Transverse colon (tissue), 4 donors: ENCODE measurements at regions not wholly inside any gene's neighbourhood (a gene's known extent, or its start where the extent isn't known, plus 50 kb on each side); places are given as distances from the start of the nearest gene placed in this dataset.

Experiments used
- DNase-seq: peaks from one replicate; pipeline ENCODE4 v3.0.0-alpha.2; 2019
- H3K27ac ChIP-seq, 4 donors: fragments of 200-600 bp; sonication (generic); 2 replicates each; pipeline ENCODE4 v1.5.1; 2016 to 2018; ENCODE audit warnings: inconsistent platforms in 4 of 4
- H3K27me3 ChIP-seq: fragments of 200-600 bp; sonication (generic); 2 replicates; pipeline ENCODE4 v1.5.1; 2017; ENCODE audit warnings: inconsistent platforms
- H3K36me3 ChIP-seq, 4 donors: fragments of 200-600 bp; sonication (generic); 2 replicates each; pipeline ENCODE4 v1.5.1; 2017 to 2019; ENCODE audit warnings: inconsistent platforms in 4 of 4
- H3K4me1 ChIP-seq, 4 donors: fragments of 200-600 bp; sonication (generic); 2 replicates each; pipeline ENCODE4 v1.5.1; 2017 to 2020; ENCODE audit warnings: inconsistent platforms in 4 of 4
- H3K4me3 ChIP-seq, 4 donors: fragments of 200-600 bp; sonication (generic); 1 replicate in 1 of 4; 2 replicates in 3 of 4; pipeline versions ENCODE4 v1.5.1 to v1.6.1; 2017 to 2019; ENCODE audit warnings: inconsistent platforms in 4 of 4
- H3K9me3 ChIP-seq, 2 donors: fragments of 200-600 bp; sonication (generic); 2 replicates each; pipeline ENCODE4 v1.5.1; 2017 to 2019; ENCODE audit warnings: inconsistent platforms in 2 of 2
- CTCF ChIP-seq, 5 experiments: fragments of 200-600 bp in 3 of 5; fragments of 450-650 bp in 2 of 5; sonication (generic) in 3 of 5; IDR thresholded peaks; 1 replicate in 2 of 5; 2 replicates in 3 of 5; pipeline ENCODE4 v1.5.1; 2016 to 2017; ENCODE audit warnings: antibody characterized with exemption in 5 of 5, inconsistent platforms in 3 of 5, mild to moderate bottlenecking in 2 of 5, moderate library complexity in 1 of 5
- EP300 ChIP-seq: sonication (generic); formaldehyde crosslinking; IDR thresholded peaks from one replicate; pipeline ENCODE4 v1.6.1; 2017; ENCODE audit warnings: antibody characterized with exemption, low read depth
- POLR2A ChIP-seq: fragments of 450-650 bp; IDR thresholded peaks from one replicate; pipeline ENCODE4 v1.6.1; 2016; ENCODE audit warnings: antibody characterized with exemption, mild to moderate bottlenecking, moderate library complexity
- POLR2AphosphoS5 ChIP-seq, 3 donors: sonication (generic); formaldehyde crosslinking; IDR thresholded peaks; one replicate each; pipeline ENCODE4 v1.6.1; 2016; ENCODE audit warnings: antibody characterized with exemption in 3 of 3
- WGBS, 2 donors: methylation state at CpG; one replicate each; pipeline ENCODE4 v1.1.5; 2018; ENCODE audit warnings: low coverage in 1 of 2; 5-methylcytosine and 5-hydroxymethylcytosine counted together
- in situ Hi-C, 4 donors: fragments of 200-750 bp; cut with MboI; loops; one replicate each; pipeline versions ENCODE4 v1.15.0 to v1.15.1; 2017; ENCODE audit warnings: low sequenced_read_pairs in 3 of 4, low pct_ligation_motif_present in 1 of 4, low pct_unique_long_range_greater_than_20kb in 1 of 4
- intact Hi-C: fragments of 100-400 bp; cut with DNase I; formaldehyde crosslinking; loops from one replicate; pipeline ENCODE4 v1.15.1; 2023; ENCODE audit warnings: low total_unique reads

- Histone ChIP-seq H3K4me1 (peaks cover 0 to 17% (median 9%) of the 10 kb centered on the region in 4 donors), H3K36me3 (no peaks in the 10 kb centered on the region), H3K27ac (peak overlapping the region in 3 of 4 donors; percentile 32 to 43 (median 43)), H3K27me3 (no peaks in the 10 kb centered on the region), H3K4me3 (no peak overlapping the region), H3K9me3 (no peaks in the 10 kb centered on the region)
- no peak for TF ChIP-seq EP300
- WGBS, 2 donors = 81 to 83% methylated on average over 8 to 18 of the region's 18 CpGs
- in situ Hi-C loops = no loop called here
- intact Hi-C loops = no loop called here
- DNase-seq = no peak
Measured at GRCh38 chr2:105645031-105645937, 99.4 kb upstream of the NCK2 start.

GRCh38 chr2:105644174-105644980, 100.3 kb upstream of the NCK2 start:
- no peak for TF ChIP-seq CTCF (IDR thresholded peaks at IDR 0.05)
- TF ChIP-seq EP300 = no peak
- Histone ChIP-seq H3K4me3 (no peak overlapping the region), H3K9me3 (no peaks in the 10 kb centered on the region), H3K27ac (peak overlapping the region; percentile 31 to 43 (median 38)), H3K27me3 (no peaks in the 10 kb centered on the region), H3K36me3 (no peaks in the 10 kb centered on the region), H3K4me1 (peaks cover 0 to 17% (median 9%) of the 10 kb centered on the region in 4 donors)
- in situ Hi-C loops = no loop called here
- 33 to 40% methylated on average over 8 to 18 of the region's 18 CpGs for WGBS, 2 donors
- no peak for DNase-seq
- intact Hi-C loops = no loop called here

- 31 to 37% methylated on average over 7 to 15 of the region's 15 CpGs for WGBS, 2 donors
- Histone ChIP-seq H3K4me3 (no peak overlapping the region), H3K27ac (peak overlapping the region in 3 of 4 donors; percentile 20 to 43 (median 31)), H3K4me1 (peaks cover 0 to 17% (median 9%) of the 10 kb centered on the region in 4 donors), H3K9me3 (no peaks in the 10 kb centered on the region), H3K27me3 (no peaks in the 10 kb centered on the region), H3K36me3 (no peaks in the 10 kb centered on the region)
- TF ChIP-seq EP300 = no peak
- TF ChIP-seq CTCF (IDR thresholded peaks at IDR 0.05) = no peak
- no peak for TF ChIP-seq POLR2AphosphoS5 (IDR thresholded peaks at IDR 0.05)
- TF ChIP-seq POLR2A = no peak
- DNase-seq = no peak
- in situ Hi-C loops (no loop called here), intact Hi-C loops (no loop called here)
Measured at GRCh38 chr2:105643405-105644173, 101.1 kb upstream of the NCK2 start.

GRCh38 chr2:105641389-105641811, 103.3 kb upstream of the NCK2 start:
- Histone ChIP-seq H3K9me3 (no peaks in the 10 kb centered on the region), H3K27ac (no peak overlapping the region), H3K4me3 (no peak overlapping the region), H3K27me3 (no peaks in the 10 kb centered on the region), H3K36me3 (no peaks in the 10 kb centered on the region), H3K4me1 (peaks cover 0 to 17% (median 9%) of the 10 kb centered on the region in 4 donors)
- no peak for TF ChIP-seq POLR2AphosphoS5 (IDR thresholded peaks at IDR 0.05)
- TF ChIP-seq POLR2A = no peak
- no peak for TF ChIP-seq CTCF (IDR thresholded peaks at IDR 0.05)
- TF ChIP-seq EP300 = no peak
- 80 to 84% methylated on average over 6 to 12 of the region's 12 CpGs for WGBS, 2 donors
- in situ Hi-C loops (no loop called here), intact Hi-C loops (no loop called here)
- DNase-seq = no peak
